Bronchial epithelial cell (primary cell): ENCODE measurements at regions not wholly inside any gene's neighbourhood (a gene's known extent, or its start where the extent isn't known, plus 50 kb on each side); places are given as distances from the start of the nearest gene placed in this dataset.

Source experiments
- DNase-seq: peaks from one replicate; pipeline ENCODE4 v3.0.0-alpha.2; 2010; ENCODE audit warnings: low read depth
- FAIRE-seq: peaks from 2 replicates; lab custom pipeline; 2011; peaks lifted over from hg19 to GRCh38; lab: Jason Lieb, UNC
- H3K27me3 ChIP-seq: 2 replicates; pipeline ENCODE4 v1.5.1; 2011; ENCODE audit warnings: low read length; ENCODE audit not compliant: control insufficient read depth, insufficient read depth
- H3K36me3 ChIP-seq: 2 replicates; pipeline ENCODE4 v1.5.1; 2011; ENCODE audit warnings: low read length; ENCODE audit not compliant: control insufficient read depth, insufficient read depth
- H3K4me3 ChIP-seq: 2 replicates; pipeline ENCODE4 v1.5.1; 2011; ENCODE audit warnings: mild to moderate bottlenecking, low read depth, low read length, control low read depth
- TF ChIP-seq, protein P1 (sequence below): IDR thresholded peaks from 2 replicates; pipeline ENCODE4 v1.5.1; 2011; ENCODE audit warnings: mild to moderate bottlenecking, moderate library complexity, low read length, control low read depth, inconsistent platforms; ENCODE audit not compliant: insufficient read depth, severe bottlenecking

- Histone ChIP-seq H3K36me3 (no peaks in the 10 kb centered on the region), H3K4me3 (no peak overlapping the region), H3K27me3 (no peaks in the 10 kb centered on the region)
- no peak for DNase-seq
- FAIRE-seq = no peak
- TF ChIP-seq, protein P1, sequence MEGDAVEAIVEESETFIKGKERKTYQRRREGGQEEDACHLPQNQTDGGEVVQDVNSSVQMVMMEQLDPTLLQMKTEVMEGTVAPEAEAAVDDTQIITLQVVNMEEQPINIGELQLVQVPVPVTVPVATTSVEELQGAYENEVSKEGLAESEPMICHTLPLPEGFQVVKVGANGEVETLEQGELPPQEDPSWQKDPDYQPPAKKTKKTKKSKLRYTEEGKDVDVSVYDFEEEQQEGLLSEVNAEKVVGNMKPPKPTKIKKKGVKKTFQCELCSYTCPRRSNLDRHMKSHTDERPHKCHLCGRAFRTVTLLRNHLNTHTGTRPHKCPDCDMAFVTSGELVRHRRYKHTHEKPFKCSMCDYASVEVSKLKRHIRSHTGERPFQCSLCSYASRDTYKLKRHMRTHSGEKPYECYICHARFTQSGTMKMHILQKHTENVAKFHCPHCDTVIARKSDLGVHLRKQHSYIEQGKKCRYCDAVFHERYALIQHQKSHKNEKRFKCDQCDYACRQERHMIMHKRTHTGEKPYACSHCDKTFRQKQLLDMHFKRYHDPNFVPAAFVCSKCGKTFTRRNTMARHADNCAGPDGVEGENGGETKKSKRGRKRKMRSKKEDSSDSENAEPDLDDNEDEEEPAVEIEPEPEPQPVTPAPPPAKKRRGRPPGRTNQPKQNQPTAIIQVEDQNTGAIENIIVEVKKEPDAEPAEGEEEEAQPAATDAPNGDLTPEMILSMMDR = no peak
Measured at GRCh38 chr5:124683917-124684555, 62.4 kb downstream of the ZNF608 start.

DNA sequence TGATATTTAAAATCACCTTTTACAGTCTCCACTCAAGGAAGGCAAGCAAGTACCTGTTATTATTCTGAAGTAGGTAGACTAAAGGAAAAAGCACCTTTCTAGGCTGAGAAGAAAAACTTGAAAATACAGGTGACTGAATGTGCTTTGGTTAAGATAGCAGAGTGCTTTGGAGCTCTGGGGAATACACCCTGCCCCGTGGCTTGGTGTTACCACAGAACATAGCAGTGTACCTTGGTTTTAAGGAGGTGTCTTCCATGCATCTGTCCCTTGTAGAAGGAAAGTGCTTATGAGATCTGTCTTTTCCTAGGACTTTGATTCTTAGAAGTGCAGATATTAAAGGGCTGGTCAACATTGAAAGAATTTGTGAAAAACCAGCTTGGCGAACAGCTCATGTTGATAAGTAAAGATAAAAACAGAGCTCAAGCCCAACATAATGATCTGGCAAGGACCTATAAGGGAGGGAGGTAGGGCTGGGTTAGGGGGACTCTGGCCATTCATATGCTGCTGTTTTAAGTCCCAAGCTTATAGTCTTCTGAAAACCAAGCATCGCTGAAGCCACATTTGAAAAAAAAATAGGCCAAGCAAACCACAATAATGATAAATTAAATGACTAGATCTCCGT is 66.8 kb downstream of the ZNF608 start:
- H3K27me3 ChIP-seq = no peaks in the 10 kb centered on the region
- no peak overlapping the region for H3K4me3 ChIP-seq
- DNase-seq (no peak), FAIRE-seq (no peak)
- TF ChIP-seq, protein P1 = no peak
- H3K36me3 ChIP-seq = no peaks in the 10 kb centered on the region

GRCh38 chr5:124678922-124679519 is 67.4 kb downstream of the ZNF608 start:
- Histone ChIP-seq H3K27me3 (no peaks in the 10 kb centered on the region), H3K4me3 (no peak overlapping the region), H3K36me3 (no peaks in the 10 kb centered on the region)
- DNase-seq (no peak), FAIRE-seq (no peak)
- TF ChIP-seq, protein P1 = no peak

DNA sequence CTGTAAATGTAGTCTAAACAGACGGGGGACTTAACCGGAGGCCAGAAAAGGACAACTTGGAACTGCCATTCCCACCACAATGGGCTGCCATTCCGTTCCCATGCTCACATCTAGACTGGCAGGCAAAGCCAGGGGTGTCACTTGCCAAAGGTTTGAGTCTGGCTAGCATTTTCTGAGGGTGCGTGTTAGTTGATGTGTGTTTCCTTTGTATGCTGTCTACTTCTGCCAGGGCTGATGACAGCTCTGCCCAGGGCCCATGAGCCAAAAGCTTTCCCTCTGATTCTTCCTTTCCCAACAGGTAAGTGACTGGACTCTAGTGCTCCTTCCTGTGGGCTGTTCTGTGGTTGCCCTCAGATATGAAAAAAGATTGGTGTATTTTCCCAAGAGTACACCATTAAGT is 68.0 kb downstream of the ZNF608 start:
- Histone ChIP-seq H3K27me3 (no peaks in the 10 kb centered on the region), H3K4me3 (no peak overlapping the region), H3K36me3 (no peaks in the 10 kb centered on the region)
- TF ChIP-seq, protein P1 = no peak
- DNase-seq = peak; percentile 35
- FAIRE-seq = no peak

- DNase-seq (no peak), FAIRE-seq (no peak)
- TF ChIP-seq, protein P1 = no peak
- Histone ChIP-seq H3K27me3 (no peaks in the 10 kb centered on the region), H3K4me3 (no peak overlapping the region), H3K36me3 (no peaks in the 10 kb centered on the region)
Measured at GRCh38 chr5:124677374-124678351, 68.8 kb downstream of the ZNF608 start.
